ELF-1 (cell line): ENCODE measurements at regions not wholly inside any gene's neighbourhood (a gene's known extent, or its start where the extent isn't known, plus 50 kb on each side); places are given as distances from the start of the nearest gene placed in this dataset.
"Not testable (repeated sequence)": the region's sequence is repeated elsewhere in the genome, so short reads cannot be mapped to it uniquely, and the experiment has no call there.

Experiments
- DNase-seq: peaks from one replicate; pipeline ENCODE4 v3.0.0-alpha.2; 2016; ENCODE audit warnings: low read depth, low spot score

DNA sequence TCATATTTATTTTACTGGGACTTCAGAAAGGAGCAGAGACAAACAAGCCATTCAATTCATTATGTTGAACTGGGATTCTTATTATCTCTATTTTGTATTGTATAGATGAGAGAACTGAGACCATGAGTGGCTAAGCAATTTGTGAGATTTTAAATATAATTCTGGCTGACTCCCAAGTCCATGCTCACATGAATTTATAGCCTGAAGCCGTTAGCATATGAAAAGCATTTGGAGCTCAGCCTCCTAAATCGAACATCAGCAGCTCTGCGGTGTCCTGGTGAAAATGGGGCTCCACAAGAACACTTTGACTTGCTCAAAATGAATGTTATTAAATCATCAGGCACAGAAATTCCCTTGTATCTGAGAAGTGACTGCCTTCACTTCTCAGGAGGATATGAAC is 96.8 kb upstream of the DPT start:
- no peak for DNase-seq

DNA sequence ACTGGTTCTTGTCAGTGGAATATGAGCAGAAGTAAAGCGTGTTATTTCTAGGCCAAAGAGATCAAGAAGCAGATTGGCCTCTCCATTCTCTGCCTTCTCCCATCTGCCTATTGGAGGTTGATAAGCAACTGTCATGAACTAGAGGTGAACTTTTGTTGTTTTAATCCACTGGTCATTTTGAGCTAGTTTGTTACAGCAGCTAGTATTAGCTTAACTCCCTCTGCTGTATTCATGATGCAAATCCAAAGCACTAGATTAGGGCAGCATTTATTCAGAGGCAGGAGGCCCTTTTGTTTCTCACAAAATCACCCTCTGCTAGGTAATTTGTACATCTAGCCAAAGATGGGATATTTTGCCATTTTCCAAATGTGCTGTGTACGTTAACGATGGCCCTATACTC is 97.3 kb upstream of the DPT start:
- DNase-seq, result no peak

- no peak for DNase-seq
Measured at GRCh38 chr1:168827557-168827956, 98.6 kb upstream of the DPT start.

- no peak for DNase-seq
Measured at GRCh38 chr1:168829876-168830275, 100.9 kb upstream of the DPT start.

GRCh38 chr1:168830562-168830961 is 101.6 kb upstream of the DPT start:
- DNase-seq, result no peak

- no peak for DNase-seq
Measured at GRCh38 chr1:168832661-168833060, 103.7 kb upstream of the DPT start.

GRCh38 chr1:168833362-168833761 is 104.4 kb upstream of the DPT start:
- DNase-seq, result no peak

- no peak for DNase-seq
Measured at GRCh38 chr1:168833801-168834224, 104.8 kb upstream of the DPT start.

GRCh38 chr1:168834225-168834872 is 105.3 kb upstream of the DPT start:
- no peak for DNase-seq

- no peak for DNase-seq
Measured at GRCh38 chr1:168835176-168835575, 106.2 kb upstream of the DPT start.

DNA sequence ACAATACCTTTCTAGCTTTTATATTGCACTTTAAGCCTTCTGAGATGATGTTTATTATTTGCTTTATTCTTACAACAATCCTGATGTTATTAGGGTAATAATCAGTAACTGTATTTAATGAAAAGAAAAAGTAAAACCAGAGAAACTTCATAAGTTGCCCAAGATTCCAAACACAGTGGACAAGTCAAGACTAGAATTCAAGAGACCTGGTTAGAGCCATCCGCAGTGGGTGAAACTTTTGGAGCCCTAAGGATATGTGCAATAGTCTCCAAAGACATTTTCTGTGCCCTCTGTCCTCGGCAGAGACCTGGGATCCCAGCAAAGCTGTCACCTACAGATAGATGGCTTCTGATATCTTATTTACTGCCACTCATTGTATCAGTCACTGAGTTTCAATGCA is 106.8 kb upstream of the DPT start:
- no peak for DNase-seq

GRCh38 chr1:168836469-168836868 is 107.5 kb upstream of the DPT start:
- no peak for DNase-seq

DNA sequence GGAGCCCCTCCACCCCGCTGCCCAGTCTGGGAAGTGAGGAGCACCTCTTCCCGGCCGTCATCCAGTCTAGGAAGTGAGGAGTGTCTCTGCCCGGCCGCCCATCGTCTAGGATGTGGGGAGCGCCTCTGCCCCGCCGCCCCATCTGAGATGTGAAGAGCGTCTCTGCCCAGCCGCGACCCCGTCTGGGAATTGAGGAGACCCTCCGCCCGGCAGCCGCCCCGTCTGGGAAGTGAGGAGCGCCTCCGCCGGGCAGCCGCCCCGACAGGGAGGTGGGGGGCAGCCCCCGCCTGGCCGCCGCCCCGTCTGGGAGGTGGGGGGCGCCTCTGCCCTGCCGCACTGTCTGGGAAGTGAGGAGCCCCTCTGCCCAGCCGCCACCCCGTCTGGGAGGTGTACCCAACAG is 108.2 kb upstream of the DPT start:
- DNase-seq, result not testable (repeated sequence)

- DNase-seq, result no peak
Measured at GRCh38 chr1:168842306-168842705, 113.3 kb upstream of the DPT start.

- DNase-seq, result no peak
Measured at GRCh38 chr1:168842916-168843315, 113.9 kb upstream of the DPT start.

GRCh38 chr1:168843401-168843800 is 114.4 kb upstream of the DPT start:
- no peak for DNase-seq

DNA sequence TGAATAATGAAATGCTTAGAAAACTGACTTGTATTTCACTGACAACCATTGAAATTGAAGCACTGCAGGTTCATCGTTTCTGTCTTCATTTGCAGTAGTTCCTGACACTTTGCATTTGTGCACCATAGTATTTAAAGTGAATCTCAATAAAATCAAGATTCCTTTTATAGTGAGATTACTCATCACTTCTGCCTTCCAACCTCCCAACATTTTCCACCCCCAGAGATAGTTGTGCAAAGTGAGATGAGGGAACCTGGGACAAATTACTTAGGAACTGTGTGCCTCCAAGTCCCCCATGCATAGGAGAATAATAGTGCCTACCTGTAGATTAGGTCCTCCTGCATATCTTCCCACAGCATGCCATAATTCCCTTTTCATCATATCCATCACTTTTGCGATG is 114.9 kb upstream of the DPT start:
- DNase-seq, result no peak

DNA sequence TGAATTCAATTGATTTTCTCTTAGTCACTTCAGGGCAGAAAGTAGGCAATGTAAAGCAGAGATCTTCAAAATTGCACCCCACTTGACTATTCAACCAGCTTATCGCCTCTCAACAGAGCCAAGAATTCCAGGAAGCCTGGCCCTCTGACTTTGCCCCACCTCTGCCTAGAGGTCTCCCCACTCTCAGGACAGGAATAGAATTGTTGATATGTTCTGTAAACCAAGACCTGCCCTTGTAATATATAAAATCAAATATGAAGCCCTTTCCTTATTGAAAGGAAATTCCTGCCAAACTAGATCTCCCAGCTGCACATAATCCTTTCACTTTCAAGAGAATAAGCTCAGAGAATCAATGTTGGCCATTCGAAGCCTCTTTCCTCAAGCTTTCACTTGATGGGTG is 116.1 kb upstream of the DPT start:
- DNase-seq, result no peak

GRCh38 chr1:168848051-168848450 is 119.0 kb upstream of the DPT start:
- no peak for DNase-seq

DNA sequence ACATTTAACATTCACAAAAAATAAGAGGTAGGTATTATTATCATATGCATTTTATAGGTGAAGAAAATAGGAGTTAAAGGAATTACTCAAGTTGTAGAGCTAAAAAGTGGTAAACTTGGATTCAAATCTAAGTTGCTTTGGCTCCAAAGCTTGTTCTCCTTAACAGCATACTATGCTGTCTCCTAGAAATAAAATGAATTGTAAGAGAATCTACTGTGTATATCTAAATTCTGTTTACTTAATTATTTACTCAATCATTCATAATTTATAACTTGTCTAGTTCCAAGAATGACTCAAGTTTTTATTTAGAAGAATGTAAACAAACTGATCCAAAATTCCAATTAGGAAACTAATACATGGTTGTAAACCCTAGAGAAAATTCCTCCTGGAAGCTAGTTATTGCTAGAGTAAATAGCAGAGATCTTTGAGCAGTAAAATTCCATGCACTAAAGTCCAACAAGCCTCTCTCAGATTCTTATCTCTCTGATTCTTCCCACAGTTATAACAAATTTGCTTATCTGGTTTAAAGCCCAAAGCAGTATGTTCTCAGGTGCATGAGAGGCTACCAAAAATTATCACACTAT is 132.5 kb upstream of the DPT start:
- DNase-seq, result no peak

GRCh38 chr1:168863772-168864171 is 134.8 kb upstream of the DPT start:
- no peak for DNase-seq

GRCh38 chr1:168864266-168864665 is 135.3 kb upstream of the DPT start:
- no peak for DNase-seq

DNA sequence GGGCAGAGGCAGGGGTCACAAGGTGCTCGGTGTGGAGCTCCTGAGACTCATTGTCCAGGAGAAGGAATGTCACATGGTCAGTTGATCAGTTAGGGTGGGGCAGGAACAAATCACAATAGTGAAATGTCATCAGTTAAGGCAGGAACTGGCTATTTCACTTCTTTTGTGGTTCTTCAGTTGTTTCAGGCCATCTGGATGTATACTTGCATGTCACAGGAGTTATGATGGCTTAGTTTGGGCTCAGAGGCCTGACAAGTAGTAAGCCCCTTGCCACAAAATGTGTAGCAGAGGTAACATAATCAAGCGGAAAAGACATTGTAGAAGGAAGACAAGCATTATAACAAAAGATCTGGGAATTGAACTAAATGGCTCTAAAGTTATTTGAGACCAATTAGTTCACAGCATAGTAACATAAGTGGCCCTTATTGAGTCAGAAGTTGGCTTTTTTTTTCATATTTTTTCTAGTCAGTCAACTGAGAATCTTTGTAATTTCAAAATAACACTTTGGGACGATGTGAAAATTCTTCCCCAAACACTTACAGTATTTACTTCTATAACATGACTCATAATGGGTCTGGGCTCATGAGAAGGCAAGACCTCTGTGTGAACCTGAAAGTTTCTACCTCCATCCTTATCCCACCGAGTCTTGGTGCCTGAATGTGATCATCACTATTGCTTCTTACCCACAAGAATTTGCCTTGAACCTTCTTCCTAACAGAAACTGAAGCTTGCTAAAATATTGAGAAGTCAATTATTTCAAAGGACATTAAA is 137.0 kb upstream of the DPT start:
- DNase-seq, result no peak
